Astrocyte of the spinal cord (primary cell): ENCODE measurements at regions not wholly inside any gene's neighbourhood (a gene's known extent, or its start where the extent isn't known, plus 50 kb on each side); places are given as distances from the start of the nearest gene placed in this dataset.

Source experiments
- DNase-seq: peaks from one replicate; pipeline ENCODE4 v3.0.0; 2011; ENCODE audit warnings: low read depth, low spot score
- H3K4me3 ChIP-seq: 2 replicates; pipeline ENCODE4 v1.5.1; 2011; ENCODE audit warnings: low read depth, mild to moderate bottlenecking, low read length, moderate library complexity
- CTCF ChIP-seq: IDR thresholded peaks from 2 replicates; pipeline ENCODE4 v1.5.1; 2012; ENCODE audit warnings: low read depth, mild to moderate bottlenecking, low read length, inconsistent platforms
- in situ Hi-C: cut with HindIII; loops from 2 replicates; pipeline ENCODE4 v1.10.0; 2017; ENCODE audit warnings: low sequenced_read_pairs

- peak; percentile 73 for DNase-seq
- no peak for TF ChIP-seq CTCF
- in situ Hi-C loops, result no loop called here
- H3K4me3 ChIP-seq, result no peak overlapping the region
Measured at GRCh38 chr2:160736148-160737028, 242.8 kb upstream of the RBMS1 start.

- no peak for TF ChIP-seq CTCF
- in situ Hi-C loops, result no loop called here
- DNase-seq, result peak; percentile 42
- H3K4me3 ChIP-seq, result no peak overlapping the region
Measured at GRCh38 chr2:160737247-160737646, 243.6 kb upstream of the RBMS1 start.

- in situ Hi-C loops, result no loop called here
- no peak overlapping the region for H3K4me3 ChIP-seq
- no peak for TF ChIP-seq CTCF
- DNase-seq, result no peak
Measured at GRCh38 chr2:160741271-160741670, 247.7 kb upstream of the RBMS1 start.

GRCh38 chr2:160741815-160742214 is 248.2 kb upstream of the RBMS1 start:
- TF ChIP-seq CTCF, result no peak
- in situ Hi-C loops, result no loop called here
- H3K4me3 ChIP-seq, result no peak overlapping the region
- no peak for DNase-seq

- no peak overlapping the region for H3K4me3 ChIP-seq
- in situ Hi-C loops, result no loop called here
- DNase-seq, result no peak
- no peak for TF ChIP-seq CTCF
Measured at GRCh38 chr2:160742667-160743066, 249.1 kb upstream of the RBMS1 start.

GRCh38 chr2:160747501-160748170 is 254.0 kb upstream of the RBMS1 start:
- DNase-seq, result peak; percentile 57
- no peak for TF ChIP-seq CTCF
- in situ Hi-C loops, result no loop called here
- H3K4me3 ChIP-seq, result no peak overlapping the region
